ENCODE measurements at regions not wholly inside any gene's neighbourhood (a gene's known extent, or its start where the extent isn't known, plus 50 kb on each side); places are given as distances from the start of the nearest gene placed in this dataset.

DNA sequence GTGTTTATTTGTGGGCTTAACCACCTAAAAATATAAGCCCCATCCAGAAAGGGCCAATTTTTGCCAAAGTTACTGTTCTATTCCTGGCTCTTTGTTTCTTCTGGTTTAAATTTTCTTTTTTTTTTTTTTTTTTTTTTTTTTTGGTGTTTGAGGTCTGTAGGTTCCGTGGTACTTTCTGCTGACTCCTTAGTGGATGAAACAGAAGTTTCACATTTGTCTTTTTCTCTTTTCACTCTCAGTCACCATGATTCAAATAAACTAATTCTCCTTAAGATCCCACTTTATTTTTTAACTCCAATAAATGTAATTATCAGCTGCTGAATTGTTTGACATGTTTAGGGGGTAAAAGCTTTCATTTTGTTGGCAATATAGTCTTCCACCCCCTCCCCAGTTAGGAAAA lies 322.3 kb downstream of the CHRM3 start:
- TF ChIP-seq, protein P1, sequence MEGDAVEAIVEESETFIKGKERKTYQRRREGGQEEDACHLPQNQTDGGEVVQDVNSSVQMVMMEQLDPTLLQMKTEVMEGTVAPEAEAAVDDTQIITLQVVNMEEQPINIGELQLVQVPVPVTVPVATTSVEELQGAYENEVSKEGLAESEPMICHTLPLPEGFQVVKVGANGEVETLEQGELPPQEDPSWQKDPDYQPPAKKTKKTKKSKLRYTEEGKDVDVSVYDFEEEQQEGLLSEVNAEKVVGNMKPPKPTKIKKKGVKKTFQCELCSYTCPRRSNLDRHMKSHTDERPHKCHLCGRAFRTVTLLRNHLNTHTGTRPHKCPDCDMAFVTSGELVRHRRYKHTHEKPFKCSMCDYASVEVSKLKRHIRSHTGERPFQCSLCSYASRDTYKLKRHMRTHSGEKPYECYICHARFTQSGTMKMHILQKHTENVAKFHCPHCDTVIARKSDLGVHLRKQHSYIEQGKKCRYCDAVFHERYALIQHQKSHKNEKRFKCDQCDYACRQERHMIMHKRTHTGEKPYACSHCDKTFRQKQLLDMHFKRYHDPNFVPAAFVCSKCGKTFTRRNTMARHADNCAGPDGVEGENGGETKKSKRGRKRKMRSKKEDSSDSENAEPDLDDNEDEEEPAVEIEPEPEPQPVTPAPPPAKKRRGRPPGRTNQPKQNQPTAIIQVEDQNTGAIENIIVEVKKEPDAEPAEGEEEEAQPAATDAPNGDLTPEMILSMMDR (optimal IDR thresholded peaks at IDR 0.05 in 1 of 3, IDR thresholded peaks at IDR 0.05 in 1 of 3, conservative IDR thresholded peaks at IDR 0.05 in 1 of 3; ENCODE audit: extremely low read depth in 1 of 3, insufficient read depth in 2 of 3, low read length in 3 of 3), result no peak
- no peak for TF ChIP-seq EZH2 (IDR thresholded peaks at IDR 0.05; ENCODE audit: low read length)

All from keratinocyte (primary cell).